ENCODE measurements at regions not wholly inside any gene's neighbourhood (a gene's known extent, or its start where the extent isn't known, plus 50 kb on each side); places are given as distances from the start of the nearest gene placed in this dataset.

DNA sequence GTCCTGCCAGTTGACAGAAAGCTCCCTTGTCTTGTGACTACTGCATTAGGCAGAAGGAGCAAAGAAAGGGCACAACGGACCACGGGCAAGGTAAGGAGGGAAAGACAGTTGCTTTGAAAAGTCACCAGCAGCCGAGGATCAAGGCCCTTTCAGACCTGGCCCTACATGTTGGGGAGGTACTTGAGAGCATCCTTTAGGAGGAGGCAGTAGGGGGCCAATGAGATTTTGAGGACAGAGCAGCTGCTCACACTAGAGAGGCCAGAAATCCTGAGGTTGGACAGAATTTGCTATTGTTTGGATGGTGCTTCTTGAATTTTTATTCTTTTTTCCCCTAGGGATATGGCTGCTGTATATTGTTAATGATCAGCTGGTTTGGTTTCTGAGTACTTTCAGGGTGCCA is 135.5 kb upstream of the PZP start:
- TF ChIP-seq, protein P1, sequence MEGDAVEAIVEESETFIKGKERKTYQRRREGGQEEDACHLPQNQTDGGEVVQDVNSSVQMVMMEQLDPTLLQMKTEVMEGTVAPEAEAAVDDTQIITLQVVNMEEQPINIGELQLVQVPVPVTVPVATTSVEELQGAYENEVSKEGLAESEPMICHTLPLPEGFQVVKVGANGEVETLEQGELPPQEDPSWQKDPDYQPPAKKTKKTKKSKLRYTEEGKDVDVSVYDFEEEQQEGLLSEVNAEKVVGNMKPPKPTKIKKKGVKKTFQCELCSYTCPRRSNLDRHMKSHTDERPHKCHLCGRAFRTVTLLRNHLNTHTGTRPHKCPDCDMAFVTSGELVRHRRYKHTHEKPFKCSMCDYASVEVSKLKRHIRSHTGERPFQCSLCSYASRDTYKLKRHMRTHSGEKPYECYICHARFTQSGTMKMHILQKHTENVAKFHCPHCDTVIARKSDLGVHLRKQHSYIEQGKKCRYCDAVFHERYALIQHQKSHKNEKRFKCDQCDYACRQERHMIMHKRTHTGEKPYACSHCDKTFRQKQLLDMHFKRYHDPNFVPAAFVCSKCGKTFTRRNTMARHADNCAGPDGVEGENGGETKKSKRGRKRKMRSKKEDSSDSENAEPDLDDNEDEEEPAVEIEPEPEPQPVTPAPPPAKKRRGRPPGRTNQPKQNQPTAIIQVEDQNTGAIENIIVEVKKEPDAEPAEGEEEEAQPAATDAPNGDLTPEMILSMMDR (conservative IDR thresholded peaks at IDR 0.05), result no peak
- TF ChIP-seq EZH2 (IDR thresholded peaks at IDR 0.05; ENCODE audit: low read depth), result no peak
